K562 (cell line): ENCODE measurements at regions not wholly inside any gene's neighbourhood (a gene's known extent, or its start where the extent isn't known, plus 50 kb on each side); places are given as distances from the start of the nearest gene placed in this dataset.

Experiments used
- ATAC-seq: fragments of 200-7000 bp; cut with Tn5 transposase; 3 replicates; pipeline ENCODE4 v1.9.1; 2020; ENCODE audit warnings: moderate library complexity
- BruUV-seq: library from RNA; stranded (reverse); fragments of 400-500 nt; replicated peaks from 2 replicates; lab custom pipeline; 2021; lab: Mats Ljungman, UMichigan
- CTCF ChIA-PET: fragments of 300-600 bp; formaldehyde crosslinking; extraction: SDS; loops from one replicate; lab custom pipeline; 2021; ENCODE audit warnings: low intra/inter-chr PET ratio; lab: Yijun Ruan, JAX
- POLR2A ChIA-PET: fragments of 300-600, 350-650 bp; sonication (Branson Sonifier 250); formaldehyde crosslinking; extraction: SDS; loops from one replicate; lab custom pipeline; 2021; ENCODE audit warnings: antibody characterized with exemption, inconsistent platforms; lab: Yijun Ruan, JAX
- DNase-seq, 4 experiments: peaks; one replicate each; pipeline versions ENCODE4 v3.0.0 to v3.0.0-alpha.2; 2011 to 2018; ENCODE audit warnings: low spot score in 3 of 4, mixed read lengths in 3 of 4; ENCODE audit errors: extremely low read depth in 1 of 4
- FAIRE-seq: peaks from 2 replicates; lab custom pipeline; 2011; peaks lifted over from hg19 to GRCh38; lab: Jason Lieb, UNC
- H2AFZ ChIP-seq: 2 replicates; pipeline ENCODE4 v1.6.0; 2011; ENCODE audit warnings: low read depth, low read length, control low read depth, inconsistent platforms
- H3K27ac ChIP-seq: fragments of 200-600 bp; 3 replicates; pipeline ENCODE4 v1.8.0; 2011; ENCODE audit warnings: low read depth, mild to moderate bottlenecking, control low read depth, inconsistent platforms, low read length, moderate library complexity, mixed read lengths; ENCODE audit errors: extremely low read depth
- H3K27me3 ChIP-seq, 2 experiments: fragments of 300-600 bp in 1 of 2; 2 replicates in 1 of 2; 3 replicates in 1 of 2; pipeline versions ENCODE4 v1.6.0 to v1.8.0; 2011; ENCODE audit warnings: inconsistent platforms in 2 of 2, low read length in 2 of 2, mild to moderate bottlenecking in 1 of 2, mixed read lengths in 1 of 2, moderate library complexity in 1 of 2; ENCODE audit not compliant: control insufficient read depth in 2 of 2, insufficient read depth in 2 of 2
- H3K36me3 ChIP-seq: fragments of 300-600 bp; 3 replicates; pipeline ENCODE4 v1.8.0; 2011; ENCODE audit warnings: mild to moderate bottlenecking, low read length, inconsistent platforms; ENCODE audit not compliant: control insufficient read depth, insufficient read depth
- H3K4me1 ChIP-seq, 2 experiments: fragments of 200-600 bp in 1 of 2; replicated peaks in 1 of 2; 2 replicates in 1 of 2; 3 replicates in 1 of 2; pipeline versions ENCODE4 v1.5.1 to v1.8.0; 2011; ENCODE audit warnings: inconsistent platforms in 2 of 2, low read length in 2 of 2, mild to moderate bottlenecking in 1 of 2, mixed read lengths in 1 of 2, moderate library complexity in 1 of 2; ENCODE audit not compliant: control insufficient read depth in 2 of 2, insufficient read depth in 2 of 2
- H3K4me2 ChIP-seq: 2 replicates; pipeline ENCODE4 v1.6.1; 2011; ENCODE audit warnings: low read length, control low read depth, inconsistent platforms, mixed read lengths; ENCODE audit not compliant: insufficient read depth
- H3K4me3 ChIP-seq: fragments of 200-600 bp; sonication (generic), shearing (Covaris generic); 2 replicates; pipeline ENCODE4 v1.5.1; 2016; ENCODE audit warnings: control low read depth, inconsistent platforms
- H3K79me2 ChIP-seq: fragments of 200-600 bp; 3 replicates; pipeline ENCODE4 v1.8.0; 2011; ENCODE audit warnings: low read length, inconsistent platforms; ENCODE audit not compliant: control insufficient read depth, insufficient read depth
- H3K9ac ChIP-seq, 2 experiments: 2 replicates each; pipeline versions ENCODE4 v1.6.0 to v1.6.1; 2011; ENCODE audit warnings: low read depth in 2 of 2, low read length in 2 of 2, control low read depth in 1 of 2, inconsistent platforms in 1 of 2, mild to moderate bottlenecking in 1 of 2, mixed read lengths in 1 of 2; ENCODE audit not compliant: insufficient read depth in 1 of 2
- H3K9me1 ChIP-seq: one replicate; pipeline ENCODE4 v1.6.0; 2011; ENCODE audit warnings: inconsistent platforms, mild to moderate bottlenecking, low read length, moderate library complexity; ENCODE audit not compliant: control insufficient read depth, insufficient read depth
- H3K9me3 ChIP-seq: replicated peaks from 2 replicates; pipeline ENCODE4 v1.5.1; 2011; ENCODE audit warnings: low read depth, low read length, inconsistent platforms; ENCODE audit not compliant: control insufficient read depth, insufficient read depth
- H4K20me1 ChIP-seq: replicated peaks from 2 replicates; pipeline ENCODE4 v1.6.1; 2011; ENCODE audit warnings: low read length, inconsistent platforms, mixed read lengths; ENCODE audit not compliant: control insufficient read depth, insufficient read depth
- CREBBP ChIP-seq: IDR thresholded peaks from one replicate; pipeline ENCODE4 v1.6.1; 2012; ENCODE audit warnings: low read depth, mild to moderate bottlenecking, control low read depth, inconsistent platforms, low read length
- HDGF ChIP-seq: fragments of 450-650 bp; IDR thresholded peaks from 2 replicates; pipeline ENCODE4 v1.6.1; 2016
- RERE ChIP-seq: sonication (generic); formaldehyde crosslinking; IDR thresholded peaks from 2 replicates; pipeline ENCODE4 v1.8.0; 2023; ENCODE audit warnings: missing genetic modification reagents, mild to moderate bottlenecking, borderline replicate concordance
- TAF7 ChIP-seq: fragments of 450-650 bp; IDR thresholded peaks from 2 replicates; pipeline ENCODE4 v1.6.1; 2016; ENCODE audit warnings: missing genetic modification characterization, missing compliant biosample characterization
- ZNF146 ChIP-seq: IDR thresholded peaks from one replicate; pipeline ENCODE4 v1.6.1; 2018; ENCODE audit warnings: missing compliant biosample characterization; ENCODE audit not compliant: unreplicated experiment
- WGBS: fragments of 100-300 bp; shearing (Covaris generic); methylation state at CpG from one replicate; pipeline ENCODE4 v1.1.6; 2016; ENCODE audit warnings: low coverage, mixed read lengths; ENCODE audit not compliant: insufficient coverage; ENCODE audit errors: missing lambda C conversion rate; 5-methylcytosine and 5-hydroxymethylcytosine counted together
- in situ Hi-C: fragments of 300-500 bp; cut with MboI; formaldehyde crosslinking; loops from 4 replicates; pipeline ENCODE4 v1.15.0; 2018; ENCODE audit warnings: inconsistent platforms, mixed read lengths
- intact Hi-C: fragments of 100-400 bp; cut with micrococcal nuclease; formaldehyde crosslinking; loops from 2 replicates; pipeline ENCODE4 v1.14.2; 2022

- H3K4me2 ChIP-seq, result no peak overlapping the region
- FAIRE-seq (no peak), DNase-seq (no peak), ATAC-seq (no peak)
- H2AFZ ChIP-seq, result no peak overlapping the region
- no peaks in the 10 kb centered on the region for H3K4me1 ChIP-seq
- WGBS, result 0% methylated on average over 3 of the region's 3 CpGs
- H3K4me3 ChIP-seq, result no peak overlapping the region
- in situ Hi-C loops (no loop called here), intact Hi-C loops (no loop called here)
- POLR2A ChIA-PET, result no interaction called here
- H3K79me2 ChIP-seq, result no peaks in the 10 kb centered on the region
- no TSS peak for BruUV-seq
- no peak overlapping the region for H3K9ac ChIP-seq
- TF ChIP-seq HDGF (no peak), CREBBP (no peak), TAF7 (no peak), RERE (CRISPR knock-in tag) (no peak), ZNF146 (no peak)
- no peaks in the 10 kb centered on the region for H3K36me3 ChIP-seq
- H3K27ac ChIP-seq, result no peak overlapping the region
- H3K27me3 ChIP-seq, result no peaks in the 10 kb centered on the region
- CTCF ChIA-PET, result no interaction called here
- no peaks in the 10 kb centered on the region for H3K9me3 ChIP-seq
- no peaks in the 10 kb centered on the region for H3K9me1 ChIP-seq
- H4K20me1 ChIP-seq, result no peaks in the 10 kb centered on the region
Measured at GRCh38 chr4:26093551-26093950, 179.5 kb downstream of the SMIM20 start.
